ENCODE measurements at regions not wholly inside any gene's neighbourhood (a gene's known extent, or its start where the extent isn't known, plus 50 kb on each side); places are given as distances from the start of the nearest gene placed in this dataset.
"Not testable (repeated sequence)": the region's sequence is repeated elsewhere in the genome, so short reads cannot be mapped to it uniquely, and the experiment has no call there.

- no peak overlapping the region for H3K9ac ChIP-seq (ENCODE audit: low read length in 2 of 2)
- no peaks in the 10 kb centered on the region for H3K4me1 ChIP-seq (ENCODE audit: control insufficient read depth, insufficient read depth, low read length)
- no peak overlapping the region for H3K4me3 ChIP-seq (ENCODE audit: low read length in 2 of 2)
- no peaks in the 10 kb centered on the region for H3K9me3 ChIP-seq (ENCODE audit: control insufficient read depth in 2 of 2, low read length in 2 of 2)
- no peaks in the 10 kb centered on the region for H3K27me3 ChIP-seq (ENCODE audit: control insufficient read depth in 1 of 2, insufficient read depth in 2 of 2, low read length in 2 of 2)
- no peak overlapping the region for H3K27ac ChIP-seq (ENCODE audit: low read length)
- H3K36me3 ChIP-seq (ENCODE audit: control insufficient read depth in 2 of 2, insufficient read depth in 2 of 2, low read length in 2 of 2) = no peaks in the 10 kb centered on the region
Measured at GRCh38 chr10:109308971-109309370, 614.3 kb downstream of the XPNPEP1 start.

DNA sequence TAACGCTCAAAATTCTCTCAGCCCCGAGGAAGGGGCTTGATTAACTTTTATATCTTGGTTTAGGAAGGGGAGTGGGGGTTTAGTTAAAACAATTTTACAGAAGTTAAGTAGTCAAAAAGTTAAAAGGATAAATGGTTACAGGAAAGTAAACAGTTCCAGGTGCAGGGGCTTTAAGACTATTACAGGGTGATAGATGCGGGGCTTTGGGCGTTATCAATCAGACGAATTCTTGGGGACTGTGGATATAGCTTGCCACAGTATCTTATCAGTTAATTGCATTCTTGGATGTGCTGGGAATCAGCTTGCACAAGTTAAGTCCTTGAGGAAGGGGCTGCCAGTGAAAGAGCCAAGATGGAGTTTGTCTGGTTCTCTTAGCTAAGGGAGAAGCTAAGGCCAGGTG, 616.2 kb downstream of the XPNPEP1 start:
- not testable (repeated sequence) for H3K36me3 ChIP-seq (ENCODE audit: control insufficient read depth in 2 of 2, insufficient read depth in 2 of 2, low read length in 2 of 2)

GRCh38 chr10:109306698-109307097, 616.6 kb downstream of the XPNPEP1 start:
- Histone ChIP-seq H3K9me3 (ENCODE audit: control insufficient read depth in 2 of 2, low read length in 2 of 2) (no peaks in the 10 kb centered on the region), H3K4me3 (ENCODE audit: low read length in 2 of 2) (no peak overlapping the region), H3K27me3 (ENCODE audit: control insufficient read depth in 1 of 2, insufficient read depth in 2 of 2, low read length in 2 of 2) (no peaks in the 10 kb centered on the region), H3K4me1 (ENCODE audit: control insufficient read depth, insufficient read depth, low read length) (no peaks in the 10 kb centered on the region), H3K9ac (ENCODE audit: low read length in 2 of 2) (no peak overlapping the region), H3K27ac (ENCODE audit: low read length) (no peak overlapping the region), H3K36me3 (ENCODE audit: control insufficient read depth in 2 of 2, insufficient read depth in 2 of 2, low read length in 2 of 2) (no peaks in the 10 kb centered on the region)

More for the DNA sequence above, 616.2 kb downstream of the XPNPEP1 start:
- not testable (repeated sequence) for H3K27ac ChIP-seq (ENCODE audit: low read length); H3K4me3 ChIP-seq (ENCODE audit: low read length in 2 of 2); H3K9me3 ChIP-seq (ENCODE audit: control insufficient read depth in 2 of 2, low read length in 2 of 2); H3K27me3 ChIP-seq (ENCODE audit: control insufficient read depth in 1 of 2, insufficient read depth in 2 of 2, low read length in 2 of 2); H3K9ac ChIP-seq (ENCODE audit: low read length in 2 of 2); H3K4me1 ChIP-seq (ENCODE audit: control insufficient read depth, insufficient read depth, low read length)

GRCh38 chr10:109287858-109288257, 635.5 kb downstream of the XPNPEP1 start:
- no peaks in the 10 kb centered on the region for H3K9me3 ChIP-seq (ENCODE audit: control insufficient read depth in 2 of 2, low read length in 2 of 2)
- no peak overlapping the region for H3K9ac ChIP-seq (ENCODE audit: low read length in 2 of 2)
- no peak overlapping the region for H3K27ac ChIP-seq (ENCODE audit: low read length)
- no peak overlapping the region for H3K4me3 ChIP-seq (ENCODE audit: low read length in 2 of 2)
- H3K36me3 ChIP-seq (ENCODE audit: control insufficient read depth in 2 of 2, insufficient read depth in 2 of 2, low read length in 2 of 2) = no peaks in the 10 kb centered on the region
- H3K4me1 ChIP-seq (ENCODE audit: control insufficient read depth, insufficient read depth, low read length) = peaks cover 3% of the 10 kb centered on the region
- H3K27me3 ChIP-seq (ENCODE audit: control insufficient read depth in 1 of 2, insufficient read depth in 2 of 2, low read length in 2 of 2) = no peaks in the 10 kb centered on the region

DNA sequence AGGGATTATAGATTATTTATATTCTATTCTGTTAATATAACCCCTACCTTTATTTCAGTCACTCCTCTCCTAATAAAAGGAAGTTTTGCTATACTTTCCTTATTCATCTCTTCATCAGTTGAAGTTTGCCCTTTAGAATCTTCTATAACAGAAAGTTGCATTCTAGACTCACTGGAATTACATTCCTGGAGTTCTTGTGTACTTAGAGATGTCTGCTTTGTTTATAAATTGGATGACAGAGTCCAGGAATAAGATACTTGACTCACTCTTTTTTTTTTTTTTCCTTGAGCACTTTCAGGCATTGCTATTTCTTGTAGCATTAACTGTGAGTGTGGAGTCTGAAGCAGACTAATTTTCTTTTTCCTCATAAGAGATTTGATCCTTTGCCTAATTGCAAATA, 640.8 kb downstream of the XPNPEP1 start:
- no peak overlapping the region for H3K4me3 ChIP-seq (ENCODE audit: low read length in 2 of 2)
- H3K4me1 ChIP-seq (ENCODE audit: control insufficient read depth, insufficient read depth, low read length) = peaks cover 3% of the 10 kb centered on the region
- no peaks in the 10 kb centered on the region for H3K9me3 ChIP-seq (ENCODE audit: control insufficient read depth in 2 of 2, low read length in 2 of 2)
- no peaks in the 10 kb centered on the region for H3K36me3 ChIP-seq (ENCODE audit: control insufficient read depth in 2 of 2, insufficient read depth in 2 of 2, low read length in 2 of 2)
- no peaks in the 10 kb centered on the region for H3K27me3 ChIP-seq (ENCODE audit: control insufficient read depth in 1 of 2, insufficient read depth in 2 of 2, low read length in 2 of 2)
- H3K27ac ChIP-seq (ENCODE audit: low read length) = no peak overlapping the region
- no peak overlapping the region for H3K9ac ChIP-seq (ENCODE audit: low read length in 2 of 2)

- no peak overlapping the region for H3K9ac ChIP-seq (ENCODE audit: low read length in 2 of 2)
Measured at GRCh38 chr10:109281347-109281746, 642.0 kb downstream of the XPNPEP1 start.

GRCh38 chr10:109280837-109281236, 642.5 kb downstream of the XPNPEP1 start:
- Histone ChIP-seq H3K9ac (ENCODE audit: low read length in 2 of 2) (no peak overlapping the region), H3K36me3 (ENCODE audit: control insufficient read depth in 2 of 2, insufficient read depth in 2 of 2, low read length in 2 of 2) (no peaks in the 10 kb centered on the region), H3K4me1 (ENCODE audit: control insufficient read depth, insufficient read depth, low read length) (peaks cover 3% of the 10 kb centered on the region), H3K9me3 (ENCODE audit: control insufficient read depth in 2 of 2, low read length in 2 of 2) (no peaks in the 10 kb centered on the region), H3K27me3 (ENCODE audit: control insufficient read depth in 1 of 2, insufficient read depth in 2 of 2, low read length in 2 of 2) (no peaks in the 10 kb centered on the region), H3K4me3 (ENCODE audit: low read length in 2 of 2) (no peak overlapping the region), H3K27ac (ENCODE audit: low read length) (no peak overlapping the region)

More at GRCh38 chr10:109281347-109281746, 642.0 kb downstream of the XPNPEP1 start:
- Histone ChIP-seq H3K36me3 (ENCODE audit: control insufficient read depth in 2 of 2, insufficient read depth in 2 of 2, low read length in 2 of 2) (no peaks in the 10 kb centered on the region), H3K4me3 (ENCODE audit: low read length in 2 of 2) (no peak overlapping the region), H3K27me3 (ENCODE audit: control insufficient read depth in 1 of 2, insufficient read depth in 2 of 2, low read length in 2 of 2) (no peaks in the 10 kb centered on the region), H3K4me1 (ENCODE audit: control insufficient read depth, insufficient read depth, low read length) (peaks cover 3% of the 10 kb centered on the region), H3K27ac (ENCODE audit: low read length) (no peak overlapping the region), H3K9me3 (ENCODE audit: control insufficient read depth in 2 of 2, low read length in 2 of 2) (no peaks in the 10 kb centered on the region)

- Histone ChIP-seq H3K27ac (ENCODE audit: low read length) (no peak overlapping the region), H3K36me3 (ENCODE audit: control insufficient read depth in 2 of 2, insufficient read depth in 2 of 2, low read length in 2 of 2) (no peaks in the 10 kb centered on the region), H3K4me3 (ENCODE audit: low read length in 2 of 2) (no peak overlapping the region), H3K9me3 (ENCODE audit: control insufficient read depth in 2 of 2, low read length in 2 of 2) (no peaks in the 10 kb centered on the region), H3K9ac (ENCODE audit: low read length in 2 of 2) (no peak overlapping the region), H3K4me1 (ENCODE audit: control insufficient read depth, insufficient read depth, low read length) (no peaks in the 10 kb centered on the region), H3K27me3 (ENCODE audit: control insufficient read depth in 1 of 2, insufficient read depth in 2 of 2, low read length in 2 of 2) (no peaks in the 10 kb centered on the region)
Measured at GRCh38 chr10:109277456-109277855, 645.9 kb downstream of the XPNPEP1 start.

GRCh38 chr10:109275960-109276359, 647.4 kb downstream of the XPNPEP1 start:
- no peak overlapping the region for H3K9ac ChIP-seq (ENCODE audit: low read length in 2 of 2)
- no peaks in the 10 kb centered on the region for H3K36me3 ChIP-seq (ENCODE audit: control insufficient read depth in 2 of 2, insufficient read depth in 2 of 2, low read length in 2 of 2)
- H3K27me3 ChIP-seq (ENCODE audit: control insufficient read depth in 1 of 2, insufficient read depth in 2 of 2, low read length in 2 of 2) = no peaks in the 10 kb centered on the region
- no peaks in the 10 kb centered on the region for H3K4me1 ChIP-seq (ENCODE audit: control insufficient read depth, insufficient read depth, low read length)
- H3K4me3 ChIP-seq (ENCODE audit: low read length in 2 of 2) = no peak overlapping the region
- H3K9me3 ChIP-seq (ENCODE audit: control insufficient read depth in 2 of 2, low read length in 2 of 2) = no peaks in the 10 kb centered on the region
- no peak overlapping the region for H3K27ac ChIP-seq (ENCODE audit: low read length)

DNA sequence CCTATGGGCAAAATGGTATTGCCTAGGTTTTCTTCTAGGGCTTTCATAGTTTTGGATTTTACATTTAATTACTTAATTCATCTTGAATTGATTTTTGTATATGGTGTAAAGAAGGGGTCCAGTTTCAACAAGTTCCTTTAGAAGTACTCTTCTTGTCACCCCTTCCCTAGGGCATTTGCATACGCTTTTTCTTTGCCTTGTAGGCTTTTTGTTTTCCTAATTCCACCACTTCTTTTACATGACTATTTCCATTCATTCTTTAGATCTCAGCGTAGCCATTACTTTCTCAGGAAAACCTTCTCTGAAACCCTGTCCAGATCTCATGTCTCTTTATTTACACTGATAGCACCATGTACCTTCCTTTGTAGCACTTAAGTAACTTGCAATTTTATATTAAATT, 648.6 kb downstream of the XPNPEP1 start:
- Histone ChIP-seq H3K4me3 (ENCODE audit: low read length in 2 of 2) (no peak overlapping the region), H3K9me3 (ENCODE audit: control insufficient read depth in 2 of 2, low read length in 2 of 2) (no peaks in the 10 kb centered on the region), H3K4me1 (ENCODE audit: control insufficient read depth, insufficient read depth, low read length) (no peaks in the 10 kb centered on the region), H3K9ac (ENCODE audit: low read length in 2 of 2) (no peak overlapping the region), H3K36me3 (ENCODE audit: control insufficient read depth in 2 of 2, insufficient read depth in 2 of 2, low read length in 2 of 2) (no peaks in the 10 kb centered on the region), H3K27me3 (ENCODE audit: control insufficient read depth in 1 of 2, insufficient read depth in 2 of 2, low read length in 2 of 2) (no peaks in the 10 kb centered on the region), H3K27ac (ENCODE audit: low read length) (no peak overlapping the region)

GRCh38 chr10:109270173-109270572, 653.1 kb downstream of the XPNPEP1 start:
- no peak overlapping the region for H3K27ac ChIP-seq (ENCODE audit: low read length)

More at GRCh38 chr10:109270173-109270572, 653.1 kb downstream of the XPNPEP1 start:
- no peaks in the 10 kb centered on the region for H3K4me1 ChIP-seq (ENCODE audit: control insufficient read depth, insufficient read depth, low read length)
- H3K4me3 ChIP-seq (ENCODE audit: low read length in 2 of 2) = no peak overlapping the region
- H3K9me3 ChIP-seq (ENCODE audit: control insufficient read depth in 2 of 2, low read length in 2 of 2) = no peaks in the 10 kb centered on the region
- no peaks in the 10 kb centered on the region for H3K36me3 ChIP-seq (ENCODE audit: control insufficient read depth in 2 of 2, insufficient read depth in 2 of 2, low read length in 2 of 2)
- H3K27me3 ChIP-seq (ENCODE audit: control insufficient read depth in 1 of 2, insufficient read depth in 2 of 2, low read length in 2 of 2) = no peaks in the 10 kb centered on the region
- H3K9ac ChIP-seq (ENCODE audit: low read length in 2 of 2) = no peak overlapping the region

All from stomach smooth muscle (tissue), 2 donors.